Adipocyte (in vitro differentiated cells): ENCODE measurements at regions not wholly inside any gene's neighbourhood (a gene's known extent, or its start where the extent isn't known, plus 50 kb on each side); places are given as distances from the start of the nearest gene placed in this dataset.

Source experiments
- DNase-seq: peaks from one replicate; pipeline ENCODE4 v3.0.0-alpha.2; 2015; ENCODE audit warnings: low read depth
- H3K27me3 ChIP-seq: replicated peaks from 2 replicates; pipeline ENCODE4 v1.7.0; 2013; ENCODE audit warnings: mild to moderate bottlenecking, low read length, moderate library complexity; ENCODE audit not compliant: control insufficient read depth, insufficient read depth
- H3K36me3 ChIP-seq: 2 replicates; pipeline ENCODE4 v1.7.0; 2013; ENCODE audit warnings: low read length, mild to moderate bottlenecking, moderate library complexity; ENCODE audit not compliant: control insufficient read depth, insufficient read depth, severe bottlenecking
- H3K4me1 ChIP-seq: 2 replicates; pipeline ENCODE4 v1.7.0; 2013; ENCODE audit warnings: mild to moderate bottlenecking, low read length, moderate library complexity; ENCODE audit not compliant: control insufficient read depth, insufficient read depth
- H3K4me3 ChIP-seq: 2 replicates; pipeline ENCODE4 v1.7.0; 2013; ENCODE audit warnings: mild to moderate bottlenecking, low read length, moderate library complexity
- H3K9ac ChIP-seq: 2 replicates; pipeline ENCODE4 v1.7.0; 2013; ENCODE audit warnings: mild to moderate bottlenecking, low read length, moderate library complexity
- H3K9me3 ChIP-seq: 2 replicates; pipeline ENCODE4 v1.7.0; 2013; ENCODE audit warnings: mild to moderate bottlenecking, low read length, moderate library complexity; ENCODE audit not compliant: control insufficient read depth

- Histone ChIP-seq H3K4me3 (no peak overlapping the region), H3K9me3 (peaks cover 34% of the 10 kb centered on the region), H3K27me3 (no peaks in the 10 kb centered on the region), H3K36me3 (no peaks in the 10 kb centered on the region), H3K4me1 (peaks cover 9% of the 10 kb centered on the region), H3K9ac (no peak overlapping the region)
- no peak for DNase-seq
These were observed 265.2 kb upstream of the FAT3 start for GRCh38 chr11:91959411-91959810.

GRCh38 chr11:91956711-91957110, 267.9 kb upstream of the FAT3 start:
- Histone ChIP-seq H3K9me3 (peaks cover 28% of the 10 kb centered on the region), H3K4me1 (peaks cover 9% of the 10 kb centered on the region), H3K36me3 (no peaks in the 10 kb centered on the region), H3K9ac (no peak overlapping the region), H3K4me3 (no peak overlapping the region), H3K27me3 (no peaks in the 10 kb centered on the region)
- DNase-seq, result no peak

GRCh38 chr11:91955206-91955605, 269.4 kb upstream of the FAT3 start:
- no peaks in the 10 kb centered on the region for H3K36me3 ChIP-seq
- no peak overlapping the region for H3K4me3 ChIP-seq
- H3K9ac ChIP-seq, result no peak overlapping the region
- H3K9me3 ChIP-seq, result peaks cover 13% of the 10 kb centered on the region
- H3K27me3 ChIP-seq, result no peaks in the 10 kb centered on the region
- DNase-seq, result no peak
- H3K4me1 ChIP-seq, result peaks cover 9% of the 10 kb centered on the region

GRCh38 chr11:91952056-91952455, 272.6 kb upstream of the FAT3 start:
- peaks cover 19% of the 10 kb centered on the region for H3K4me1 ChIP-seq
- DNase-seq, result no peak
- no peaks in the 10 kb centered on the region for H3K27me3 ChIP-seq
- H3K9me3 ChIP-seq, result no peaks in the 10 kb centered on the region
- no peak overlapping the region for H3K9ac ChIP-seq
- H3K4me3 ChIP-seq, result no peak overlapping the region
- no peaks in the 10 kb centered on the region for H3K36me3 ChIP-seq

GRCh38 chr11:91947215-91947820, 277.3 kb upstream of the FAT3 start:
- no peaks in the 10 kb centered on the region for H3K9me3 ChIP-seq
- no peaks in the 10 kb centered on the region for H3K36me3 ChIP-seq
- peak overlapping the region; percentile 17 for H3K4me3 ChIP-seq
- DNase-seq, result no peak
- H3K27me3 ChIP-seq, result no peaks in the 10 kb centered on the region
- no peak overlapping the region for H3K9ac ChIP-seq
- H3K4me1 ChIP-seq, result peaks cover 28% of the 10 kb centered on the region

- Histone ChIP-seq H3K4me1 (peaks cover 28% of the 10 kb centered on the region), H3K9ac (no peak overlapping the region), H3K36me3 (no peaks in the 10 kb centered on the region), H3K27me3 (no peaks in the 10 kb centered on the region), H3K9me3 (no peaks in the 10 kb centered on the region), H3K4me3 (peak overlapping the region; percentile 17)
- no peak for DNase-seq
These were observed 278.1 kb upstream of the FAT3 start for GRCh38 chr11:91946397-91946951.

- H3K27me3 ChIP-seq, result no peaks in the 10 kb centered on the region
- no peak overlapping the region for H3K4me3 ChIP-seq
- H3K9ac ChIP-seq, result no peak overlapping the region
- peaks cover 19% of the 10 kb centered on the region for H3K4me1 ChIP-seq
- H3K36me3 ChIP-seq, result no peaks in the 10 kb centered on the region
- DNase-seq, result no peak
- no peaks in the 10 kb centered on the region for H3K9me3 ChIP-seq
These were observed 289.5 kb upstream of the FAT3 start for GRCh38 chr11:91935120-91935519.

GRCh38 chr11:91932151-91932821, 292.3 kb upstream of the FAT3 start:
- H3K27me3 ChIP-seq, result no peaks in the 10 kb centered on the region
- peak overlapping the region; percentile 17 for H3K9ac ChIP-seq
- no peaks in the 10 kb centered on the region for H3K36me3 ChIP-seq
- H3K4me1 ChIP-seq, result peaks cover 23% of the 10 kb centered on the region
- DNase-seq, result no peak
- peak overlapping the region; percentile 45 for H3K4me3 ChIP-seq
- H3K9me3 ChIP-seq, result no peaks in the 10 kb centered on the region

- Histone ChIP-seq H3K4me1 (peaks cover 25% of the 10 kb centered on the region), H3K9me3 (no peaks in the 10 kb centered on the region), H3K27me3 (peaks cover 4% of the 10 kb centered on the region), H3K9ac (peak overlapping the region; percentile 28), H3K4me3 (no peak overlapping the region), H3K36me3 (no peaks in the 10 kb centered on the region)
- DNase-seq, result no peak
These were observed 297.2 kb upstream of the FAT3 start for GRCh38 chr11:91927448-91927847.

- no peaks in the 10 kb centered on the region for H3K36me3 ChIP-seq
- no peaks in the 10 kb centered on the region for H3K9me3 ChIP-seq
- no peak overlapping the region for H3K4me3 ChIP-seq
- H3K27me3 ChIP-seq, result peaks cover 4% of the 10 kb centered on the region
- no peak for DNase-seq
- H3K9ac ChIP-seq, result no peak overlapping the region
- peaks cover 21% of the 10 kb centered on the region for H3K4me1 ChIP-seq
These were observed 297.7 kb upstream of the FAT3 start for GRCh38 chr11:91926965-91927364.

- Histone ChIP-seq H3K9me3 (no peaks in the 10 kb centered on the region), H3K4me3 (no peak overlapping the region), H3K27me3 (peaks cover 4% of the 10 kb centered on the region), H3K36me3 (no peaks in the 10 kb centered on the region), H3K9ac (no peak overlapping the region), H3K4me1 (peaks cover 12% of the 10 kb centered on the region)
- no peak for DNase-seq
These were observed 301.8 kb upstream of the FAT3 start for GRCh38 chr11:91922846-91923245.
